HCT116 (cell line): ENCODE measurements at regions not wholly inside any gene's neighbourhood (a gene's known extent, or its start where the extent isn't known, plus 50 kb on each side); places are given as distances from the start of the nearest gene placed in this dataset.

Experiments used
- ATAC-seq: fragments of 200-7000 bp; cut with Tn5 transposase; 2 replicates; pipeline ENCODE4 v1.9.1; 2020; ENCODE audit warnings: mild to moderate bottlenecking, moderate library complexity
- BruUV-seq: library from RNA; stranded (reverse); fragments of 400-500 nt; replicated peaks from 2 replicates; lab custom pipeline; 2021; lab: Mats Ljungman, UMichigan
- CTCF ChIA-PET: fragments of 300-600 bp; sonication (Branson Sonifier 250); formaldehyde crosslinking; loops from one replicate; lab custom pipeline; 2021; ENCODE audit warnings: antibody characterized with exemption; lab: Charles Lee
- POLR2A ChIA-PET: fragments of 300-600, 350-600 bp; sonication (Branson Sonifier 250); formaldehyde crosslinking; loops from one replicate; lab custom pipeline; 2021; ENCODE audit warnings: antibody characterized with exemption; lab: Charles Lee
- RAD21 ChIA-PET, 2 experiments: fragments of 300-600 bp; sonication (Branson Sonifier 250); formaldehyde crosslinking; loops; one replicate each; lab custom pipeline; 2023; ENCODE audit warnings: low total read pairs in 2 of 2; ENCODE audit not compliant: uncharacterized antibody in 2 of 2, unreplicated experiment in 2 of 2, low non-redundant PET in 1 of 2; lab: Charles Lee
- DNase-seq: peaks from one replicate; pipeline ENCODE4 v3.0.0-alpha.2; 2010; ENCODE audit warnings: low read depth, low spot score
- H2AFZ ChIP-seq: fragments of 200-600 bp; shearing (Covaris generic), sonication (generic); 2 replicates; pipeline ENCODE4 v1.6.1; 2017; ENCODE audit warnings: low read depth, mixed run types, mixed read lengths, antibody characterized with exemption, low read length; ENCODE audit not compliant: poor library complexity, severe bottlenecking
- H3K27ac ChIP-seq: 2 replicates; pipeline ENCODE4 v1.5.1; 2012; ENCODE audit warnings: low read depth, low read length
- H3K27me3 ChIP-seq: fragments of 200-600 bp; sonication (generic); 2 replicates; pipeline ENCODE4 v1.6.1; 2016; ENCODE audit warnings: mixed run types, low read length, mixed read lengths; ENCODE audit not compliant: insufficient read depth
- H3K36me3 ChIP-seq, 2 experiments: fragments of 200-500 bp in 1 of 2; fragments of 200-600 bp in 1 of 2; sonication (Bioruptor generic) in 1 of 2; sonication (generic) in 1 of 2; 2 replicates each; pipeline versions ENCODE4 v1.5.1 to v1.6.1; 2014 to 2016; ENCODE audit warnings: low read length in 2 of 2, inconsistent platforms in 1 of 2, mixed read lengths in 1 of 2, mixed run types in 1 of 2; ENCODE audit not compliant: insufficient read depth in 2 of 2, control insufficient read depth in 1 of 2
- H3K4me1 ChIP-seq, 2 experiments: fragments of 200-600 bp in 1 of 2; sonication (generic) in 1 of 2; 2 replicates each; pipeline versions ENCODE4 v1.5.1 to v1.6.1; 2012 to 2017; ENCODE audit warnings: low read length in 2 of 2, inconsistent platforms in 1 of 2, mild to moderate bottlenecking in 1 of 2, mixed read lengths in 1 of 2, mixed run types in 1 of 2, moderate library complexity in 1 of 2; ENCODE audit not compliant: insufficient read depth in 2 of 2, control insufficient read depth in 1 of 2
- H3K4me2 ChIP-seq: fragments of 200-600 bp; sonication (generic); 2 replicates; pipeline ENCODE4 v1.6.1; 2017; ENCODE audit warnings: mixed run types, low read length, mixed read lengths
- H3K4me3 ChIP-seq, 2 experiments: fragments of 200-600 bp in 1 of 2; sonication (generic) in 1 of 2; replicated peaks in 1 of 2; 2 replicates each; pipeline ENCODE4 v1.5.1; 2011 to 2016; ENCODE audit warnings: low read length in 2 of 2, control low read depth in 1 of 2, low read depth in 1 of 2, mild to moderate bottlenecking in 1 of 2, mixed read lengths in 1 of 2, mixed run types in 1 of 2
- H3K79me2 ChIP-seq: fragments of 200-600 bp; sonication (generic); 2 replicates; pipeline ENCODE4 v1.6.1; 2017; ENCODE audit warnings: mild to moderate bottlenecking, mixed run types, low read length, moderate library complexity, mixed read lengths; ENCODE audit not compliant: insufficient read depth
- H3K9ac ChIP-seq: fragments of 200-600 bp; sonication (generic); 2 replicates; pipeline ENCODE4 v1.6.1; 2016; ENCODE audit warnings: low read length, mixed read lengths
- H3K9me2 ChIP-seq: fragments of 200-600 bp; sonication (generic), shearing (Covaris generic); 2 replicates; pipeline ENCODE4 v1.6.1; 2017; ENCODE audit warnings: mixed run types, mild to moderate bottlenecking, moderate library complexity; ENCODE audit not compliant: insufficient read depth
- H3K9me3 ChIP-seq, 2 experiments: fragments of 200-500 bp in 1 of 2; fragments of 200-600 bp in 1 of 2; sonication (Bioruptor generic) in 1 of 2; sonication (generic) in 1 of 2; 2 replicates each; pipeline ENCODE4 v1.6.1; 2014 to 2017; ENCODE audit warnings: low read length in 2 of 2, mixed read lengths in 2 of 2, inconsistent platforms in 1 of 2, low read depth in 1 of 2, mild to moderate bottlenecking in 1 of 2, mixed run types in 1 of 2, moderate library complexity in 1 of 2; ENCODE audit not compliant: control insufficient read depth in 1 of 2, insufficient read depth in 1 of 2
- H4K20me1 ChIP-seq: fragments of 200-600 bp; sonication (generic), shearing (Covaris generic); 2 replicates; pipeline ENCODE4 v1.6.1; 2017; ENCODE audit warnings: mixed run types, mild to moderate bottlenecking, moderate library complexity; ENCODE audit not compliant: insufficient read depth
- ATF3 ChIP-seq: IDR thresholded peaks from 2 replicates; pipeline ENCODE4 v1.6.1; 2012
- CEBPB ChIP-seq: IDR thresholded peaks from 2 replicates; pipeline ENCODE4 v1.6.1; 2012; ENCODE audit warnings: low read depth
- CTCF ChIP-seq, 3 experiments: fragments of 200-600 bp in 1 of 3; sonication (generic) in 1 of 3; IDR thresholded peaks in 2 of 3; conservative IDR thresholded peaks in 1 of 3; 2 replicates each; pipeline ENCODE4 v1.5.1; 2012 to 2017; ENCODE audit warnings: low read depth in 2 of 3, low read length in 2 of 3, antibody characterized with exemption in 1 of 3, borderline replicate concordance in 1 of 3, control low read depth in 1 of 3, mild to moderate bottlenecking in 1 of 3, mixed read lengths in 1 of 3, mixed run types in 1 of 3, moderate library complexity in 1 of 3; ENCODE audit not compliant: insufficient read depth in 1 of 3
- ELF1 ChIP-seq: IDR thresholded peaks from 2 replicates; pipeline ENCODE4 v1.6.1; 2012; ENCODE audit warnings: low read depth, borderline replicate concordance
- JUND ChIP-seq: IDR thresholded peaks from 2 replicates; pipeline ENCODE4 v1.6.1; 2012
- MAX ChIP-seq: IDR thresholded peaks from 2 replicates; pipeline ENCODE4 v1.6.1; 2012
- POLR2A ChIP-seq: IDR thresholded peaks from 2 replicates; pipeline ENCODE4 v1.7.0; 2011; ENCODE audit warnings: borderline replicate concordance; ENCODE audit not compliant: insufficient read depth, insufficient read length; ENCODE audit errors: extremely low read depth
- RAD21 ChIP-seq: IDR thresholded peaks from 2 replicates; pipeline ENCODE4 v1.6.1; 2012; ENCODE audit warnings: low read depth, mild to moderate bottlenecking
- SIN3A ChIP-seq: IDR thresholded peaks from 2 replicates; pipeline ENCODE4 v1.6.1; 2012; ENCODE audit warnings: low read depth
- SP1 ChIP-seq: IDR thresholded peaks from 2 replicates; pipeline ENCODE4 v1.6.1; 2012; ENCODE audit warnings: low read depth
- SRF ChIP-seq: IDR thresholded peaks from 2 replicates; pipeline ENCODE4 v1.6.1; 2012; ENCODE audit warnings: low read depth
- TCF7L2 ChIP-seq: IDR thresholded peaks from 2 replicates; pipeline ENCODE4 v1.7.0; 2011; ENCODE audit warnings: borderline replicate concordance, inconsistent platforms; ENCODE audit not compliant: insufficient read depth, insufficient read length; ENCODE audit errors: extremely low read depth
- ZBTB33 ChIP-seq: IDR thresholded peaks from 2 replicates; pipeline ENCODE4 v1.6.1; 2011; ENCODE audit warnings: mild to moderate bottlenecking, low read length, moderate library complexity; ENCODE audit not compliant: insufficient replicate concordance; ENCODE audit errors: extremely low read depth
- ZNF274 ChIP-seq: fragments of 200-500 bp; sonication (Bioruptor generic); IDR thresholded peaks from 2 replicates; pipeline ENCODE4 v1.6.1; 2014; ENCODE audit warnings: mild to moderate bottlenecking, low read depth, low read length, inconsistent platforms
- intact Hi-C: fragments of 100-400 bp; cut with micrococcal nuclease; formaldehyde crosslinking; loops from 2 replicates; pipeline ENCODE4 v1.10.0; 2022

GRCh38 chr14:65261425-65261920 lies 151.1 kb upstream of the FUT8 start:
- POLR2A ChIA-PET, result no interaction called here
- H4K20me1 ChIP-seq, result no peaks in the 10 kb centered on the region
- H3K9me3 ChIP-seq, result 0 out of 4 replicates have a peak, but pooled peaks cover 0 to 3% of the 10 kb centered on the region in 2 experiments
- no peak overlapping the region for H3K9ac ChIP-seq
- no peaks in the 10 kb centered on the region for H3K36me3 ChIP-seq
- H3K27me3 ChIP-seq, result no peaks in the 10 kb centered on the region
- BruUV-seq, result no TSS peak
- H3K9me2 ChIP-seq, result no peaks in the 10 kb centered on the region
- no peak overlapping the region for H3K27ac ChIP-seq
- no peak for TF ChIP-seq JUND
- no peak for TF ChIP-seq ZNF274
- no peak for TF ChIP-seq ELF1
- H3K4me1 ChIP-seq, result peaks cover 18 to 54% of the 10 kb centered on the region in 2 experiments
- RAD21 ChIA-PET, result no interaction called here
- H3K4me3 ChIP-seq, result no peak overlapping the region
- no peak overlapping the region for H3K4me2 ChIP-seq
- no peak for ATAC-seq
- DNase-seq, result no peak
- intact Hi-C loops, result no loop called here
- no peak overlapping the region for H2AFZ ChIP-seq
- no peaks in the 10 kb centered on the region for H3K79me2 ChIP-seq
- CTCF ChIA-PET, result no interaction called here

GRCh38 chr14:65261946-65262345 lies 150.6 kb upstream of the FUT8 start:
- POLR2A ChIA-PET, result no interaction called here
- CTCF ChIA-PET, result no interaction called here
- H3K9me2 ChIP-seq, result no peaks in the 10 kb centered on the region
- no peak overlapping the region for H3K4me2 ChIP-seq
- BruUV-seq, result no TSS peak
- H3K27ac ChIP-seq, result no peak overlapping the region
- no peak overlapping the region for H2AFZ ChIP-seq
- H3K4me1 ChIP-seq, result peaks cover 17 to 49% of the 10 kb centered on the region in 2 experiments
- no peaks in the 10 kb centered on the region for H3K79me2 ChIP-seq
- DNase-seq, result no peak
- no peak for ATAC-seq
- no peaks in the 10 kb centered on the region for H3K36me3 ChIP-seq
- no peak overlapping the region for H3K4me3 ChIP-seq
- RAD21 ChIA-PET, result no interaction called here
- 0 out of 4 replicates have a peak, but pooled peaks cover 0 to 3% of the 10 kb centered on the region in 2 experiments for H3K9me3 ChIP-seq
- intact Hi-C loops, result no loop called here
- no peaks in the 10 kb centered on the region for H3K27me3 ChIP-seq
- H4K20me1 ChIP-seq, result no peaks in the 10 kb centered on the region
- H3K9ac ChIP-seq, result no peak overlapping the region
- no peak for TF ChIP-seq CEBPB
- no peak for TF ChIP-seq SIN3A
- TF ChIP-seq SRF, result no peak
- no peak for TF ChIP-seq TCF7L2
- no peak for TF ChIP-seq ATF3
- no peak for TF ChIP-seq RAD21
- TF ChIP-seq POLR2A, result no peak
- no peak for TF ChIP-seq CTCF (IDR thresholded peaks at IDR 0.05 in 2 of 3, conservative IDR thresholded peaks at IDR 0.05 in 1 of 3; ENCODE audit: borderline replicate concordance in 1 of 3, insufficient read depth in 1 of 3, low read depth in 2 of 3, low read length in 2 of 3)
- TF ChIP-seq JUND, result no peak
- no peak for TF ChIP-seq SP1
- no peak for TF ChIP-seq ZBTB33
- TF ChIP-seq MAX, result no peak
